ENCODE measurements at regions not wholly inside any gene's neighbourhood (a gene's known extent, or its start where the extent isn't known, plus 50 kb on each side); places are given as distances from the start of the nearest gene placed in this dataset.

DNA sequence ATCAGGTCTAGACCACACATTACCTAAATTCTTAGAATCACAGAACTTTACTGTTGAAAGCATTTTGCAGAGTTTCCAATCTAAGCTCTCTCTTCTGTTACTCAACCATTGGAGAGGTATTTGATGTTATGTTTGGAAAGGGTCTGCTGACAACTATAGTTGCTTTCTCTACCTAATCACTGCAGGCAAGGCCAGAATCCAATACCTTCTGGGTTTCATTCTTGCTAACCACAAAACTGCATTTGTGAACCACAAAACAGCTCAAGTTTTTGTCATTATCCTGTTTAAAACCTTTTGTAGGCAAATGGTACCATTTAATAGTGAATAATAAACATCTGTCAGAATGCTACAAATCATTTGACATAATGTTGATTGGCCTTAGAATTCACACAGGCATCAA lies 380.1 kb downstream of the GASK1B start:
- DNase-seq (ENCODE audit: low spot score): no peak

DNA sequence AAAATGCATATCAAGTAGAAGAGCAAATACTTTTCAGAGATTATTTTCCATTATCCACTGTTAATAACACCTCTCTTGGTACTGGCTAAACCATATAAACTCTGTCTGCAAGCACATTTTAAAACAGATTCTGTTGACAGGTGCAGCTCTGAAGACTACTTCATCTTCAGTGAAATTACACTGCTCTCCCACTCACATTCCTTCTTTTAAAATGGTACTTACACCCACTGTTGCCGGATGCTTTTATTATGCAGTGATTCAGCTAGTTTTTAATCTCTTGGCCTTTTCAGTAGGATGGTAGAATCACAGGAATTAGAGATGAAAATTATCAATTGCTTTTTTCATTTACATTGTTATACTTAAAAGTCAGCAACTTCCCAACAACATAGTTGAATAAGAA lies 381.6 kb downstream of the GASK1B start:
- DNase-seq (ENCODE audit: low spot score): no peak

DNA sequence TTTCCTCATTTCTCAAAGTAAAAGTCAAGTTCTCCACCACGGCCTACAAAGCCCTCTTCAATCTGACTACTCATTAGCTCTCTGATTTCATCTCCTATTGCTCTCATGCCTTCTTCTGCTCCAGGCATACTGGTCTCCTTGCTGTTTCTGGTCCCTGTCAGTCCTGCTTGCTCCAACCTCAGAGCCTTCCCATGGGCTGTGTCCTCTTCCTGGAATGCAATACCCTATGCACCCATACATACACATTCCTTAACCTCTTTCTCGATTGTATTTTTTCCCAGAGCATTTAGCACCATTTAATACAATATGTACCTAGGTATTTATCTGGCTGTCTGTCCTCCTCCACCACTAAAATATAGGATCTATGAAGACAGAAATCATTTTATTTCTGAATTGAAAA lies 385.2 kb downstream of the GASK1B start:
- DNase-seq (ENCODE audit: low spot score): no peak

DNA sequence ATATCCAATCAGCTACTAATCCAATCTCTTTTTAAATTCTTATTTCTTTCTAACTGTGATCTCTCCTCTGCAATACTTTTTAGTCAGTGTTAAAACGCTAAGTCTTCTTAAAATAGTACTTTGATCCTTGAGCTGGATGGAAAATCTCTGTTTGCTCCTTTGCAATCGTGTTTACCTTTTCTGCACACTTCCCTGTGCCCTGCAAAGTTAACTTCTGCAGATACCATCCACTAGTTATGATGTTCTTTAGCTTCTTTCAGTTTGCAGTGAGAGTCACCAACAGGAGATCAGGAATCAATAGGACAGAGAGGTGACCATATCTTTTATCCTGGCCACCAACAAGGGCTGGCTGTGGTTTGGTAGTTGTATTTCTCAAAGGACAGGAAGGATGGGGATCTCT lies 391.5 kb downstream of the GASK1B start:
- DNase-seq (ENCODE audit: low spot score): no peak

DNA sequence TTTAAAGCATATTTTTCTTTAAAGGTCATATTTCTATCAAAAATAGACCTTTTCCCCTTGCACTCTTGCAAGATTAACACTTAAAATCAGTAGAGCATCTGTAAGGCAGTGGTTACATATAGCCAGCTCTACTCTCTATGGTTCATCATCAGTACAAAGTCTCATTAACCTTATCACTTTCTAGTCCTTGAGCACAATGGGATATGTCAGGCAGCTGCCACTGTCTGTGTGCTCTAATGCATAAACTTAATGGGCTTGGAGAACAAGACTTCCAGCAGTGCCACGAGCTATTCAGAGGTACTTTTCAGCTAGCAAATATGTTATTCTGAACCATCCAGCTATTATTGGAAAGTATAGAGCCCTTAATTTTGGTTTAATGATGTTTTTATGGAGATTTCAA lies 393.7 kb downstream of the GASK1B start:
- no peak for DNase-seq (ENCODE audit: low spot score)

DNA sequence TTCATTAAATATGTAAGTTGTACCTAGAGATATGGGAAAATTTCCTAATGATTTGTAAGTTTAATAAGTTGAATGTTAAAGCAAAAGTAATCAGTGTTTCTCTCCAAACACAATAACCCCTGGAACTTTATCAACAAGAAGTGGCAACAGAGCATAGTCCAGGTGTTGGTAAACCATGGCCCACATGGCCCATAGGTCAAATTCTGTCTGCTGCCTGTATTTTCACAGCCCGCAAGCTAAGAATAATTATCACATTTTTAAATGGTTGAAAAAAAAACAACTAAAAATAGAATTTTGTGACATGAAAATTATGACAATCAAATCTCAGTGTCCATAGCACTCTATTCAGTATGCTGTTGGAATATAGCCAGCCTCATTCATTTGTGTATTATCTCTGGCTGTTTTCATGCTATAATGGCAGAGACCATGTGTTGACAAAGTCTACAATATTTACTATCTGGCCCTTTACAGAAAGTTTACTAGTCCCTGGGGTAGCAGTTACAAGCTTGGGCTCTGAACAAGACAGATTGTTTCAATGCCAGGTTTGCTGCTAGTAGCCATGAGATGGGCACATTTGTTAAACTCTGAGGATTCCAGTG lies 395.8 kb downstream of the GASK1B start:
- no peak for DNase-seq (ENCODE audit: low spot score)

DNA sequence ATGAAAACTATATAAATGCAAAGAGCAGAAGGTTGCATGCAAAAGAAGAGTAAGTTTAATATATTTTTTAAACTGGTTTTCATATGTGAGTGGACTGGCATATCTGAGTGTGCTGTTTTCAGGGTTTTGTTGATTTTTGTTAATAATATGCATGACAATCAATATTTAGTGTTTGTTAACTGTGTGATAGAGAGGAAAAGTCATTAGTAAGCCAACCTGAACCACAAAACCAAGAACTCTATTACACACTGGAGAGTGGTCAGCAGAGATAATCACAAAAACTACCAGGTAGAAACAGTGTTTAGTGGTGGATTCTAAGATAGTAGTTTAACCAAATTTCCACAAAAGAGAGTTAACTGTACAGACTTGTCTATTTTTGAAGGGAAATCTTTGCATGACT lies 396.9 kb downstream of the GASK1B start:
- no peak for DNase-seq (ENCODE audit: low spot score)

DNA sequence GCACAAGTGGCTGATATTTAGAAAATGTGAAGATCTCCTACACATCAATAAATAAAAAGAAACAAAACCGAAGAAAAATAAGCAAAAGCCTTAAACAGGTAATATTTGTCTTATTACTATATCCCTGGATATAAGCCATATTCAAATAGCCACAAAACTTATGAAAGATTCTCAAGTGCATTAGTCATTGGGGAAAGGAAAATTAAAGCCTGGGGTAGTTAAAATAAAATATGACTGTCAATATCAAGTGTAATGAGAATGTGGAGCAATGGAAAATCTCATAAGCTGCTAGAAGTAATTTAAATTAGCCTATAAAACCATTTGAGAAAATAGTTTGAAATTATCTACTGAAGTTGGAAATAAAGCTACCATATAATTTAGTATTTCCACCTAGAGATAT lies 399.9 kb downstream of the GASK1B start:
- DNase-seq (ENCODE audit: low spot score): no peak

DNA sequence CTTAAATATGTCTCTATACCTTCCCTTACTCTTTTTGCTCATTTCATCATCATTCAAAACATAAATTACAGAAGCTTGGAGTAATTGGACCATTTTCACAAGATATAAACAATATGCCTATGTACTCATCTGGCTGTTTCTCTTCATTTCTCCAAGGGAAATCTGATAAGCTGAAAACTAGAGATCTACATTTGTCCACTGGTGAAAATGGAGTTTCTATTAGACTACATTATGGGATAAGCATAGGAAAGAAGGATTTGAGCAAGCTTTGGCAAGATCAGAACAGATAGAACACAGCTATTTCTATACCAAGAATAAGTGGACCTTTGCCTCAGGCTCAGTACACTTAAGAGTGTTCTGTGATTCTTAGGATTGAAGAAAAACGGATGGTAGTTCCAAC lies 404.4 kb downstream of the GASK1B start:
- DNase-seq (ENCODE audit: low spot score): no peak

DNA sequence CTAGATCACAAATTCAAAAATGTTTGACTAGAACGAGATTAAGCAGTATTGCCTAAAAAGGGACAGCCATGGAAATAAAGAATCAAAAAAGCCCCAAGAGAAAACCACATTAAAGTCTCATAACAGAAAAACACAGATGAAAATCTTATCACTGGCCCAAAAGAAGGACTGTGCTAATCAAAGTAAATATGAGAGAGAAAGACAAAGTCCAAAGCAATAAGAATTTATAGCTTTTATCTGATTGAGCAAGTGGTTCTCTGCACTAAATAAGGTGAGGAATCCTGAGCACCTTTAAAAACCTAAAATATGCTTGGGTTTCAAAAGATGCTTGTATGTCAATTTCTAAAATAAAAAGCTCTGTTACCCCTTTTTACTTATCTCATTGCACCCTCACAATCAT lies 409.3 kb downstream of the GASK1B start:
- DNase-seq (ENCODE audit: low spot score): no peak

DNA sequence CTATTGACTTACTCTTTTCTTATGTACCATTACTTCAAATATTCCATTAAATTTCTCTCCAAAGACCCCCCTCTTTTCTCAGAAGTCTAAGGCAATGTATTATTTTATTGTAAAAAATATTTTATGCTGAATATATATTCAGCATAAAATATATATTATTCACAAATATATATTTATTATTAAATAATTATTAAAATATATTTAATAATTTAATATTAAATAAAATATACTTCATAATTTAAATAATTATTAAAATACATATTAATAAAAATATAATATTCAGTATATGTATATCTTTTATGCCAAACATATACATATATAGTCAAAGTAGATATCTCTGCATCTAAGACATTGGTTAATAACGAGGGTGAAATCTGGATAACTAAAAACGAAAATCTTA lies 418.4 kb downstream of the GASK1B start:
- DNase-seq (ENCODE audit: low spot score): no peak

DNA sequence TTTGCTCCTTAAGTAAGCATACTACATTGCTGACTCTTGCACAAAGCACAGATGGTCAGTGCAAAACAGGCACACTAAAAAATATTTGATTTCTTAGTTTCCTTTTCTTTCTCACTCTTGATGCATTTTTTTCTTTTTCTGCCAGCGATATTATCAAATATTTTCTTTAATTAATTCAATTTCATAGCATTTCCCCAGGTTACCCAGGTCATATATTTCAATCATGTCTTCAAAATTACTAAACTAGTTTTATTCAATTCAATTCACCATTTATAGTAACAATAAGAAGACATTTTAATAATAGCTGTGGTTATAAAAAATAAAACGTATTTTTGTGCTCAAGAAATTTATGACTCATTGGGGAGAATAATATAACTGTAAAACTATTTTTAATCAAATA lies 421.2 kb downstream of the GASK1B start:
- DNase-seq (ENCODE audit: low spot score): no peak

DNA sequence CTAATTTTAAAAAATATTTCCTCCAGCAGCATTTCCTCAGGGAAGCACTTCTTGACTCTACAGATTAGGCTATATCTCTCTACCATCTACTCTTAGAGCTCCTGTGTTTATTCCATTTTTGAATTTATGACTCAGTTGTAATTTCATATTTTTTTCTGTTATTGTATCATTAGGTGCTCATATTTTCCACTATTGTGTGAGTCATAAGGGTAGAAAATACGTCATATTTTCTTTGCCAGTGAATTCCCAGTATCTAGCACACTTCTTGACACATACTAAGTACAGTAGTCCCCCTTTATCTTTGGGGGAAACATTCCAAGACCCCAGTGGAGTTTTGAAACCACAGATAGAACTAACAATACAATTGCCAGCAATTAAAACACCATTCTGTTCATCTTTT lies 431.2 kb downstream of the GASK1B start:
- no peak for DNase-seq (ENCODE audit: low spot score)

DNA sequence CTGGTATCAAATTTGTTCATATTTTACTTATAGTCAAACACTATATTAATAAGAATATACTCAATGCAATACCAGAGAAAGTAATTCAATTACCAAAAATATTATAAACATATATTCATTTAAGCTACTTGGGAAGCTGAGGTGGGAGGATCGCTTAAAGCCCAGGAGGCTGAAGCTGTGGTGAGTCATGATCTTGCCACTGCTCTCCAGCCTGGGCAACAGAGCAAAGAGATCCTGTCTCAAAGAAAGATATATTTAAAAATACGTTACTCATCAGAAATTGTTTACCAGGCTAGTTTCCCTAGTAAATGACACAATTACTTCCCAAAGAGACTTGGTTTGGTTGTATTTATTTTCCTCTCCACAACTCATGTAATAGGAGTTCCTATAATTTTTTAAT lies 433.6 kb downstream of the GASK1B start:
- no peak for DNase-seq (ENCODE audit: low spot score)

DNA sequence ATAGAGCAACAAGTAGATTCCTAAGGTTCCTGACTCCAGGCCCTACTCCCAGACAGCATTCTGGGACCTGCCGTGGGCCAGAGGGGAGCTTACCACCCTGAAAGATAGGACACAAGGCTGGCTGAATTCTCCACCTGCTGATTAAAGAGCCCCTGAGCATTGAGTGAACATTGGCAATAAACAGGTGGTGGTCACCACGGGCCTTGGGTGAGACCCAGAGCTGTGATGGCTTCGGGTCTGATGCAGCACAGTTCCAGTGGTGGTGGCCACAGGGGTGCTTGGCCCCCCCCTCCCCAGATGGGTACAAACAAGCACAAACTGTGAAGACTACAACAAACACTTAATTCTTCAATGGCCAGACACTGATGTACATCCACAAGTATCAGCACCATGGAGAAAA lies 444.6 kb downstream of the GASK1B start:
- no peak for DNase-seq (ENCODE audit: low spot score)

DNA sequence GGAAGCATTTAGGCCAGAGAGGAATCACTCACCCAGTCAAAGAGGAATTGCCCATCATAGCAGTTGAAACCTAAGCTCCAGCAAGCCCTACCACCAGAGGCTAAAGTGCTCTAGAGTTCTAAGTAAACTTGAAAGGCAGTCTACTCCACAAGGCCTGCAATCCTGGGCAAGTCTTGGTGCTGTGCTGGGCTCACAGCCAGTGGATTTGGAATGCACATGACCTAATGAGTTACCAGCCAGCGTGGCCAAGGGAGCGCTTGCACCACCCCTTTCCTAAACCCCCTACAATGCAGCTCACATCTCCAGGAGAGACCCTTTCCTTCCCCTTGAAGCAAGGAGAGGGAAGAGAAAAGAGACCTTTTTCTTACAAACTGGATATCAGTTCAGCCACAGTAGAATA lies 445.7 kb downstream of the GASK1B start:
- DNase-seq (ENCODE audit: low spot score): no peak

DNA sequence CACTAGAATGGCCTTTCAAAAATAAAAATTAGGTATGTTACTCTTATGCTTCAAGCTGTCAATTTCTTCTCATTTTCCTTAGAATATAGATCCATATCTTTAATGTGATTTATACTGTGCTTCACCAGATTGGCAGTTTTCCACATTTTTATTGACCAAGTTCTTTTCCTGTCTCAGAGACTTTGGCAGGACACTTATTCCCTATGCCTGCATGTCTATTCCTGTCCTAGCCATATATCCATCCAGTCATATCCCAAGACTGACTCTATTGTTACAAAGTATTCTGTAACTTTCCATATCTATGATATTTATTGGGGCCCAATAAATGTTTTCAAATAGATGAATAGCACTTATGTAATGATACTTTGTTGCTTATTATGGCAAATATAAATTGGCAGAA lies 450.7 kb downstream of the GASK1B start:
- DNase-seq (ENCODE audit: low spot score): no peak

DNA sequence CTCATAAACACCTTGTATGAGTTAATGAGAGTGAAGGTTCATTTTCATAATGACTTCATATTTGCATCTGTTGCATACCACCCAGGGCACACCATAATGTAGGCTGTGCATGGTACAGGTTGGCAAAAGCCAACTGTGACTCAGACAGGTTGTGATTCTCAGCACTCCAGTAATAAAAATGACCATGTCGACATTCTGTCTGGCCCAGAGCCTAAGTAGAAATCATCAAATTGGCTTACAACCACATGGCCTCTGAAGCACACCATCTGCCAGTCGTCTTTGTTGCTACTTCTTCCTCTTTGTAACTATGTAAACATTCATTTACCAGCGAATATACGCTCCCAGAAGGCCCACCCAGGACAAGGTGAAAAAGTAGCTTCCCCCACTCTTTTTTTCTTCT lies 459.5 kb downstream of the GASK1B start:
- peak; percentile 2 for DNase-seq (ENCODE audit: low spot score)

DNA sequence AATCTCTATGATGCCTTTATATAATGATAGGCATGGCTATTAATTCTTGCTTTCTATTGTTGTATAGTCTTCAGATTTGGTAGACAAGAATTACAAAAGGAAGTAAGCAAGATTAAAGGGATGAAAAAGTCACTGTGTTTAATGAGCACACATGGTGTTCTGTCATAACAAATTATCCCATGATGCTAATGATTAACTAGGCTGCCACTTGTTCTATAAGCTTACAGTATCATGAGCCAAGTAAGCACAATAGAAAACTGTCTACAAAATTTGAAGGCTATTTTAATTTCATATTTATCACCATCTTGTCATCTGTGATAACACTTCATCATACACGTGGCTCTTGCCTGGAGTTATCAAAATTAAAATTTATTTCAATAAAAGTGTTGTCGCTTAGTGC lies 466.7 kb downstream of the GASK1B start:
- DNase-seq (ENCODE audit: low spot score): no peak

DNA sequence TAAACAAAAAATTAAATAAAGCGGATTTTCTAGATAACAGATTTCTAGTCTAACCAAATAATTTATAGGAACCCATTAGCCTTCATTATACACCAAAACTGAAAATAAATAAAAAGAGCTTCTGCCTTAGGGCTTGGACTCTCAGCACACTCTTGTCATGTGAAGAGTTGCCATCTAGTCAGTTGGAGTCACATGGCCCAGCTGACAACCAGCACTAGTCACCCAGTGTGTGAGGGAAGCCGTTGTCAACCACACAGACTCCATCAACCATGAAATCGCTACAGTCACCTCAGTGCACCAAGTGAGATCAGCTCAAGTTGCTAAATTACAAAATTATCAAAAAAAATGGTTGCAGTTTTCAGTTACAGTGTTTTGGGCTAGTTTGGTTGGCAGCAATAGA lies 470.0 kb downstream of the GASK1B start:
- DNase-seq (ENCODE audit: low spot score): no peak

DNA sequence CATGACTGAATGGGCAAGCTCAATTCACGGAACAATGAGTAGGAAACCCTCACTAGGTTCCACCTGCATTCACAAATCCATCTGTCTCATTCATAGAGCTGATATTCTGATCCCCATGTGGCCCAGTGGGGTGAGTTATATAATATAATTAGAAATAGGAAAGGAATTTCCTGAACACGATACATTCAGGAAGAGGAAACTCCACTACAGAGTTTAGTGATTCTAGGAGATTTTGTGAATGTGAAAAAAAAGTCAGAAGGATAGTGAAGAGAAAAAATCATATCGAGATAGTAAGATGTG lies 471.2 kb downstream of the GASK1B start:
- DNase-seq (ENCODE audit: low spot score): no peak

DNA sequence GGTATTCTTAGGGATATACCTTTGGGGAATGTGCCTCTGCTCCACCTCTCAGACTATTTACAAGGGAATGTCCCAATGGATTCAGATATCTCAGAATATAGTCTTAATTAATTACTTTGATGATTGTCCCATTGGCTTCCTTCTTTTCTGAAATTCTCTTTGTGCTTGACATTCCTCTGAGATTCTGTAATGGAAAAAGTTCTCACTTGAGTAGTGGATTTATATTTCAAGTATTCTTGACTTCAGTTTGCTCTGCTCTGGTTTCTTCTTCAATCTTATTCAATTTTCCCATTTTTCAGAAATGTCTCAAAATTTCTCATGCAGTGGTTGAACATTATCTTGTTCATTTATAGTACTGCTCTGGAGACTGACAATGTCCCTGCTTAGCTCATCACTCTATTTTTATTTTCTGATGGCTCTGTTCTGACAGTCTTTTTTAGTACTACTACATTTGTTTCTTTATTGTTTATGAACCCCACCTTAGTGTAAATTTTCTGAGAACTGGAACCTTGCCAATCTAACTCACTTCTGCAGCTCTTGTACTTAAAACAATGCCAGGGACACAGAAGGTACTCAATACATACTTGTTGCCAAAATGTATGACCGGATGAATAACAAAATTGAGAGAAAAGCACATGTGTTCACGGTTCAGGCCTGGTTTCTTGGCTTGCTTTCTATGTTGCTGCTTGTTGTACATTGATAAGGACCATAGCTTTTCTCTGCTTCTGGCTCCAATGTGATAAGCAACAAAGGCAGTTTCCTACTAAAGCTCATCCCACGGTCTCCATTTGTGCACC lies 471.7 kb downstream of the GASK1B start:
- DNase-seq (ENCODE audit: low spot score): no peak

DNA sequence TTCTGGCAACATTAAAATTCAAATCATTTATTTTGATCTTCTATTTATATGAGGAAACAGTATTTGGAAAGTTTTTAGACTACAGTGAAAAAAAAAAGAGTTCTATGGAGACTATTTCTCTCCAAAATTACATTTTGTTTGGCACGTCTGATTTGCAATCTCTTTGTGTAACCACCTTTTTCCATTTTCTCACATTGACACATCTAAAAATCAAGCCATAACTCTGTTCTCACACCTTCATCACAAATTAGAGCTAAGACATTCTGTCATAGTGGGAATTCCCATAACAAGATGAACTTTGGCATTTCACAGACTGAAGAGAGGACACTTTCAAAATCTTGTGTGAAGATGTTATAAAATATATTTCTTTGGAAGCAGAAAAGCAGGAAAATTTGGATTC lies 468.9 kb downstream of the GRIA2 start:
- no peak for DNase-seq (ENCODE audit: low spot score)

DNA sequence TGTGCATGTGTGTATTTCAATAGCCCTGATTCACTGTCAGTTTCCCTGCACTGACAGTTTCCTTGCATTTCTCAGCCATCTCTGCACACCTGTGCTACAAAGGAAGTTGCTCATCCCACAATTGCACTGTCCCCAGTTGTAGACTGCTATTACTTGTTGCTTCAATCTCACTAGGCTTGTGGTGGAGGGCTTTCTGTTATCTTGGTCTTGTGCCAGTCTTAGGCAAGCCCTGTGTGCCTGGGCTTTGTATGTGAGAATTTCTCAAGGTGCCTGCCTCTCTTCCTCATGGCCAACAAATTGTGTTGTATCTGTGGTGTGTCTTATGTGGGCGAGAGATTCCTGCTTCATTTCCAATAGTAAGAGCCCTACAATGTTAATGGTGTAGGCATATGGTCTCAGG lies 467.4 kb downstream of the GRIA2 start:
- no peak for DNase-seq (ENCODE audit: low spot score)

Measured in SK-N-DZ (cell line).